GM19043 (cell line): ENCODE measurements at regions not wholly inside any gene's neighbourhood (a gene's known extent, or its start where the extent isn't known, plus 50 kb on each side); places are given as distances from the start of the nearest gene placed in this dataset.
A peak's percentile ranks its signal among the peaks of the same experiment; 100 is the strongest.

ENCODE experiments used
- ATAC-seq: cut with Tn5 transposase; IDR thresholded peaks from one replicate; pipeline ENCODE4 v1.9.1; 2021; ENCODE audit warnings: low read depth; ENCODE audit not compliant: unreplicated experiment

DNA sequence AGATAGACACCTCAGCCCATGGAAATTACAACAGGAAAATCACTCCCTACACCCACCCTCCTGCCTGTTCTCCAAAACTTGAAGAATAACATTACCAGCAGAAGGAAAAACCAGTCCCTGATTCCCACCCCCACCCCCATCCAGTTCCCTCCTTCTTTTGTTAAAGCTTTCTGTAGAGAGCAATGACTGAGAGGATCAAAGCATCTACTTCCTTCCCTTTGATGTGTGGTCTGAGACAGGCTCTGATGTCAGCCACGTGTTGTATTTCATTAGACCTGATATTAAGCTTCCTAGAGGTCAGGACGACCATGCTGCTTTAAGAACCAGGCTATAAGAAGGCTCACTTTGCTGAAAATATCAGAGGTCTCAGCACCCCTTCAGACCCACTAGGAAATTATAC lies 73.9 kb upstream of the HAO2 start:
- ATAC-seq, result no peak

DNA sequence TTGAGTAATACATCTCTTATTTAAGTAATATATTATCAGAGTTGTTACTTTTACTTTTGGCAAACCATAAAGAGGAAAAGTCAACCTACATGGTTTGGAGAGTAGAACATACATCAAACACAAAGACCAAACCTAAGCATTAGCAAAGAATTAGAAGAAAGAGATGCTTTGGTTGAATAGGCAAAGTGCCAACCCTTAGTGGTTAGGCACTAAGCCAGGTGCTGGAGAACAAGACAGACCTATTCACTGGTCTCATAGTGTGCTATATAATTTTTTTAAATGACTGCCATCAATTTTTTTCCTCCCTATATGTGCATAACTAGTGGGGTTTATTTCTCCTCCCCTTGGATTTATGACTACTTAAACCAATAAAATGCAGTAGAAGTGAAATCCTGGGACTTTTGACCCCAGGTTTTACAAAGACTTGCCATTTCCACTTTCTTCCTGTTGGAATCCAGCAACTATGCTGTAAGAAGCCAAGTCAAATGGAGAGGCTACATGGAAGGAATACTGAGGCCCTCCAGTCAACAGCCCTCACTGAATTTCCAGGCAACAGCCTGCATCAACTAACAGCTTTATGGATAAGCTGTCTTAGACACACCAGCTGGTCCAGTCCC lies 69.8 kb upstream of the HAO2 start:
- ATAC-seq, result no peak

DNA sequence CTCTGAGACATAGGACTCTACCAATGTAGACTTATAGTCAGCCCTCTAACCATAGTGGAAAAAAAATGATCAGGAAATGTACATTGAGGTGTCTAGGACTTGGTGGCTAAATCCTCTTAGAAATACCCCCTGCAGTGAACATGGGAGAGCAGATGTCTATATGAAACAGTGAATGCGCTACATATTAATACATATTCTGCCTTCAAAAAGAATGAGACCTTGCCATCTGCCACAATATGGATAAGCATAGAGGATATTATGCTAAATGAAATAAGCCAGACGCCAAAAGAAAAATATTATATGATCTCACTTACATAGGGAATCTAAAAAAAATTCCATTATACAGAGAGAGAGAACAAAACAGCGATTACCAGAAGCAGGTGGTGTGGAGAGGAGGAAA lies 66.6 kb upstream of the HAO2 start:
- no peak for ATAC-seq

DNA sequence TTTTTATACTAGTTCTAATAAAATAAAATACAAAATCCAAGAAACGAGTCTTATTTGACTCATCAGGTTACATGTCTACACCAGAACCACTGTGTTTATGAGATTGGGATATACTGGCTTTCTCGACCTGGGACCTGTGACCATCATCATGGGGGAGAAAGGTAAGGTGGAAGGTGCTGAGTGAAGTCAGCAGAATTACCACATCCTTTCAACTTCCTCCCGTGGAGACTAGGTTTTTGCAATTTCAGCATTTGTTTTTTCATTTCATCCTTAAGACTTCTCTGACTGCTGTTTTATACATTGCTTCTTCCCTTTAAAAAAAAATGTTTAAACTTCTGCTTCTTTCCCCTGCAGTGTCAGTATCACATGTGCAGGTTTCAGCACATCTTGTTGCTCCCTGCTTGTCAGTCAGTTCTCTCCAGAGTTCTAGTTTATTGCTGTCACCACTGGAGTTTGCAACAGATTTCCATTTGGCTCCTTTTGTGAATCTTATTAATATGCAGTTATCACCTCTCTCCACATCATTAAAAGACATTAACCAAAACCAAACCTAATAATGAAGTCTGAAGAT lies 60.4 kb upstream of the HAO2 start:
- no peak for ATAC-seq

DNA sequence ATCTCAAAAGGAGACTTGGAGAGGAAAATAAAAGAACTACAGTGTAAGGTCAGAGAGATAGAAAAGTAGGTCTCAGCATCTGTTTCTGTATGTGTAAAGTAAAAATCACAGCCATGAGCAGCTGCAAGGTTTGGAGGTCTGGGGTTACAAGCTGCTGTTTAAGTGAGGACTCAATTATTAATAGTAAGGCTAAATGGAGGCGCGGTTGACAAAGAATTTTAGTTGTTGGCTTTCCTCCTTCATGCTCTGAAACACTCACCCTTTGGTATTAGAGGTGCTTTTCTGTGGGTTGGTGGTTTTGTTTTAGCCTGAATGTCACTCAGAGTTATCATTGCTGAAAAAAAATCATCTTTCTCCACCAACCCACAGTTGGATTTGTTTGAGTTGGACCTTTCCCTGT lies 59.8 kb upstream of the HAO2 start:
- ATAC-seq, result no peak

DNA sequence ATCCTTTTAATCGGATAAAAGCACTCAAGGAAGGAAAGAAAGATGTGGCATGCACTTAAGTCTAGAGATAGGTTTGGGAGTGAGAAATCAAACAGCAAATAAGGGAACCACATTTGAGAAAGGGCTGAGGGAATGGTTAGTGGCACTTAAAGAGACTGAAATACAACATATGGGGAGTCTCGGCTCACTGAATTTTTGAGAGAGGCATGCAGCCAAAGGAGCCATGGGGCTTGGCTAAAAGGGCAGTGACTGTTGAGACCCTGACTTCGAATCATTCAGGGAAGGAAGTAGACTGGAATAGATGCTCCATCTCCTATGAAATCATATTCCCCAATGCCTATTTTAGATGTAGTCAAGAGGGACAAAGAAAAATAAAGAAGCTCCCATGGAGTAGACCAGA lies 58.3 kb upstream of the HAO2 start:
- ATAC-seq, result no peak

DNA sequence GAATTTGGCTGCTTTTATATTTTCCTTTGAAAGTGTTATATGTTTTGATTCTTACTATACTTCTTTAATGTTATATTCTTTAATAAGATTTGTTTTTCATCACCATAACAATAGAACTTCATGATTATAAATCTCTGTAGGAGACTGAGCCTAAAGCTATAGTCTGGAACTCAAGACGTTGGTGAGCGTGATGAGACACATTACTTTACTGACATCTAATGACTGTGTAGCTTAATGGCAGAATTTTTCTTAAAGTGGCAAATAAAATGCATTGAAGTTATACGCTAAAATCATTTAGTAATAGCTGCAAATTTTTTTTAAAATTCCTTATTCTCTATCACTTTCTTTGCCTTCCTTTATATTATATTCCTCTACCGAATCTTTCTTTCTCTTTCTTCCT lies 56.1 kb upstream of the HAO2 start:
- ATAC-seq, result no peak

DNA sequence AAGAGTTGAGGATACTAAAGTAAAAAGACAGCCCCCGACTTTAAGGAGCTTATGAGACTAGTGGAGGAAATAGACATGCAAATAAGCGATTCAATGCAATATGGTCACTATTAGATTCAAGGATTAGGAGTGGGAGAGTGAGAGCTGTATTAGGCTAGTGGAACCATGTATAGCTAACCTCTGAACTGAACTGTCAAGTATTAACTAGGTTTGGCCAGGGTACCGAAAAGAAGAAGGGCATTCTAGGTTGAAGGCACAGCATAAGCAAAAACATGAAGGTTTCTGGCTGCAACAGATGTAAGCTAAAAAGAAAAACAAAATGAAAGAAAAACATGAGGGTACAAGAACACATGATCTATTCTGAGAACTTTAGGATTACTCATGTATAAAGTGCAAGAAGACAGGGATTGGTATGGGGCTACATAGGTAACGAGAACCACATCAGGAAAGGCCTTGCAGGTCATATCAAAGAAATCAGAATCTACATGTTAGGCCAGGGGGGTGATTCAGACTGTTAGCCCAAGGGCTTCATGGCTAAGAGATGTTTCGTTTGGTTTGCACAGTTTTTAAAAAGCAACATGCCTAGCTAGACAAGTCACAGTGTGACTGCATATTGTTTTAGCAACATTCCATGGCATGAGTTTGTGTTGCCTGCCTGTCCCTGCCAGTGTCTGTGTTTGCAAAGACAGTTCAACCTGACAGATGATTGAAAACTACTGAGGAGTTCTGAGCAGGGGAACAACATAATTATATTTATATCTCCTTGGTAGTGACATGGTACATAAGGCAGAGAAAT lies 54.4 kb upstream of the HAO2 start:
- ATAC-seq, result no peak

DNA sequence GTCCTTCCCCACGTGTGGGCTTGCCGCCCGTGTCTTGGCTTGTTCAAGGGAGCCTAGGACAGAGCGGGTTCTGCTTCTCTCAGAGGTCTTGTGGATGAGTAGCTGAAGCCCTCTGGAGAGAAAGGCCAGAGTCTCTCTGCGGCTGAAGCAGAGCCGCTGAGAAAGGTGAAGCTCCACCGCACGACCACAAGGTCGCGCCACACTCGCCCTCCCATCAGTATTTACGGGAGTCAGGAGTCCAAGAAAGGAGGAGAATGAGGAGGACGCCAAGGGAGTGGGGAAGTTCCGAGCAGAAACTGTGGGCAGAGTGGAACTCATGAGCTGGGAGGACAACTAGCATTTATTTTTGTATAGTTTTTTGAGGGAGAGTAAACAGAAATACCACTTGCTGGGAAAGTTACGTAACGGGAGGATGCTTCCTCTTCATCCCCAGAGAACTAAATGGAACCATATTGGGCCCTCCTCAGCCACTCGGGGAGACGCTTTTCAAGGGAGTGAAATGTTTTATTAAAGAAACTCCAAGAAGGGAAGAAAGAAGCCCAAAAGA lies 51.6 kb upstream of the HAO2 start:
- no peak for ATAC-seq

DNA sequence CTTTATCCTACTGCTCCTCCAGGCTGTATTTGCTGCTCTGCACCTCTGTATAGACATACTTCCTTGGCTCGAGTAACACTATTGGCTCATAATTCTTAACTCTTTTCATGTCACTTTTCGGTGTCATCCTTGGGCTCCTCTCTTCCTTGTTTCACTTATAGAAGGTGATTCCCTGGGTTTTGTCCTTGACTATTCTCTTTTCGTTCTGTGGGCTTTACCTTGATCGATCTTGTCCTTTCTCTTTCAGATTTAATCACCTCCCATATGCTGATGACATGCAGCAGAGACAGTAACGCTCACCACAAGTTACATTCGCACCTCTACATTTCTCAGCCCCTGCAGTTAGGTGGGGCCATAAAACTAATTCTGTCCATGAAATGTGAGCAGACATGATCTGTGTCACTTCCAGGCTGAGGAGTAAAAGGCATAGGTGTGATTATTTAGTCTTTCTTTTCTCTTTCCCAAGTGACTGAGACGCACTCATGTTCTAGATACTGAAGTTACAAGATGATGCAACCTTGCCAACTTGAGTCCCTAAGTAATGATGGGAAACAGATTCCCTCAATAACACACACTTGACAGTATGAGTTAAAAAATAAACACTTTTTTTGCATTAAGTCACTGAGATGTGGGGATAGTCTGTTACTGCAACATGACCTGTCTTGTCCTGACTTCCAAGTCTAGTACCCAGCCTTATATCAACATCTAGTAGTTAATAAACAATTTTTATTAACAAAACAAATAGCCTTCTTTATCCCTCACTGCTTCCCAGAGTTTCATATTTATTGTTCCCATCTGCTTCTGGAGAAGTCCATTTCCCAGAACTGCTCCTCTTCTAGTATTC lies 49.9 kb upstream of the HAO2 start:
- ATAC-seq, result peak; percentile 80
